Natural killer cell treated with Interleukin-12 subunit alpha and Interleukin-12 subunit beta and Interleukin-15 and Interleukin-18, amount 100 ng/mL, for 72 hours (primary cell): ENCODE measurements at regions not wholly inside any gene's neighbourhood (a gene's known extent, or its start where the extent isn't known, plus 50 kb on each side); places are given as distances from the start of the nearest gene placed in this dataset.

Experiments
- ATAC-seq, 2 donors: fragments of 150-1000 bp; cut with Tn5 transposase in 1 of 2; sonication (Bioruptor Pico), chemical (Tn5 transposase) in 1 of 2; 2 replicates each; pipeline ENCODE4 v1.10.0; 2021
- DNase-seq: peaks from one replicate; pipeline ENCODE4 v3.0.0; 2022; ENCODE audit warnings: low spot score
- H3K27ac Mint-ChIP-seq, 2 donors: 1 replicate in 1 of 2; 2 replicates in 1 of 2; pipeline ENCODE4 v1.8.0; 2022; ENCODE audit warnings: mixed read lengths in 2 of 2, mild to moderate bottlenecking in 1 of 2, moderate library complexity in 1 of 2
- H3K27me3 Mint-ChIP-seq, 2 donors: 1 replicate in 1 of 2; 2 replicates in 1 of 2; pipeline ENCODE4 v1.8.0; 2022; ENCODE audit warnings: mixed read lengths in 2 of 2
- H3K36me3 Mint-ChIP-seq: one replicate; pipeline ENCODE4 v1.8.0; 2022; ENCODE audit warnings: mixed read lengths
- H3K4me1 Mint-ChIP-seq, 2 donors: 1 replicate in 1 of 2; 2 replicates in 1 of 2; pipeline ENCODE4 v1.8.0; 2022; ENCODE audit warnings: low read depth in 2 of 2, mixed read lengths in 2 of 2, mild to moderate bottlenecking in 1 of 2
- H3K4me3 Mint-ChIP-seq: one replicate; pipeline ENCODE4 v1.8.0; 2022; ENCODE audit warnings: mixed read lengths
- H3K9me3 Mint-ChIP-seq: 2 replicates; pipeline ENCODE4 v1.8.0; 2022; ENCODE audit warnings: mixed read lengths

DNA sequence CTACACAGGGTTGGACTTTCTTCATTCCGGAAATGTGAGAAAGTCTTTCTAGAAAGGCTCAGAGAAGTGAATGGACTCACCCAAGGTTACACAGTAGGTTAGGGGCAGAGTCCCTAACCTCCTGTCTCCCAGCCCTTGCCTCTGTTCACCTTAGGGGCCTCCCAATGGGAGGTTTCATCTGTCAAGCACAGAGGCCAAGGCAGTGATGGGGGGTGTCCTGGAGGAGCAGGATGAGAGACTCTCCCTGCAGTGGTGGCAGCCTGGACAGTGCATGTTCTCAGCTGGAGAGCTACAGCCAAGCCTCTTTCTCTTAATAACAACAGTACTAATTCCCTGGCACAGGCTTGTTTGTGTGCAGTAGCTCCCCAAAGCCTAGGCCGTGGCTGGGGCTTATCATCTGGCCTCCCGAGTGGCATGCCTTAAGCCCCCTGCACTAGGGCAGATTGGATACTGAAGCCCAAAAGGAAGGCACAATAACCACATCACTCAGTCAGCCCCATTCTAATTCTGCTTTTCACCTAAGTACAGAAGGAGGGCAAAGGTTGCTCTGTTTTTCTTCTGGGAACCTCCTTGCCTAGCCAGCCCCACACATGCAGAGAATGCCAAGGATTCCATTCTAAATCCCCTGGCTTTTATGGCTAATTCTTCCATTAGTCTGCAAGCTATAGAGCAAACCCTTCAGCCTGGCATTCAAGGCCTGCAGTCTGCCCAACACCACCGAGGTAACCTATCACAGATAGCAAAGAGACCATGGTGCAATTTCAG, 50.2 kb upstream of the XPA start:
- Mint-ChIP-seq H3K27me3 (peaks cover 34 to 45% of the 10 kb centered on the region in 2 donors), H3K4me3 (no peak overlapping the region)
- DNase-seq, result no peak

DNA sequence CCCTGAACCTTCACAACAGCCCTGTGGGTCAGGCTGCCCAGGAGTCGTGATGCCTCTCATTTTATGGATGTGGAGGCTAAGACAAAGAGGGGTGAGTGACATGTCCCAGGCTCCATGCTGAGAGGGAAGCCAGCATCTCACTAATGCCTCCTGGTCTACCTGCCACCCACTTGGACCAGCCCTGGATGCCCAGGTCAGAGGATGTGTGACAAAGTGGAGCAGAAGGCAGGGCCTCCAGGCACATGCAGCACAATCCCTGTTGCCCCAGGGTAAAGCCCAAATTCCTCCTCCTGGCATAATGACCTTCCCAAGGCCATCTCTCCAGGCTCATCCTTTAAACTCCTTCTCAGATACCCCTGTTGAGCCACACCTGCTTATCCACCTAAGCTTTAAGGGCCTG, 51.4 kb upstream of the XPA start:
- ATAC-seq, result no peak
- no peak for DNase-seq
- Mint-ChIP-seq H3K36me3 (no peaks in the 10 kb centered on the region), H3K27me3 (peaks cover 32 to 43% of the 10 kb centered on the region in 2 donors), H3K4me3 (no peak overlapping the region), H3K4me1 (no peaks in the 10 kb centered on the region), H3K27ac (no peak overlapping the region), H3K9me3 (no peaks in the 10 kb centered on the region)

More for the DNA sequence above, 50.2 kb upstream of the XPA start:
- H3K36me3 Mint-ChIP-seq, result no peaks in the 10 kb centered on the region
- no peaks in the 10 kb centered on the region for H3K9me3 Mint-ChIP-seq
- no peak for ATAC-seq
- H3K27ac Mint-ChIP-seq, result no peak overlapping the region
- no peaks in the 10 kb centered on the region for H3K4me1 Mint-ChIP-seq

DNA sequence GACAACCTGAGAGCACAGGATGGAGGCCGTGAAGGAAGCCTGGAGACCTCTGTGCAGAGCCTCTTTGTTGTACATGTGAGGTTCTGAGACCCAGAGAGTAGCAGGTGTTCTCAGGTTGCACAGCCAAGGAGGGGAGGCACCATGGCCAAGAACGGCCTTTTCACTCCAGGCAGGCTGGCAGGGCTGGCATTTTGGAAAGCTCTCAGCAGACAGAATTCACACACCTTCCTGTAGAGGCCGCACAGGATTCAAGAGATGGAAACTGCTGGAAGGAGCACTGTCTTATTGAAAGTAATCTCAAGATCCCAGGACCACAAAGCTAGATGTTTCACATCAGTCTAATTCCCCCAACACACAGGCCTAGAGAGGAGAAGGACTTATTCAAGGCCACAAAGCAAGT, 52.8 kb upstream of the XPA start:
- ATAC-seq (no peak), DNase-seq (no peak)
- Mint-ChIP-seq H3K27me3 (peaks cover 23 to 34% of the 10 kb centered on the region in 2 donors), H3K36me3 (no peaks in the 10 kb centered on the region), H3K4me3 (no peak overlapping the region), H3K9me3 (no peaks in the 10 kb centered on the region), H3K4me1 (no peaks in the 10 kb centered on the region), H3K27ac (no peak overlapping the region)

DNA sequence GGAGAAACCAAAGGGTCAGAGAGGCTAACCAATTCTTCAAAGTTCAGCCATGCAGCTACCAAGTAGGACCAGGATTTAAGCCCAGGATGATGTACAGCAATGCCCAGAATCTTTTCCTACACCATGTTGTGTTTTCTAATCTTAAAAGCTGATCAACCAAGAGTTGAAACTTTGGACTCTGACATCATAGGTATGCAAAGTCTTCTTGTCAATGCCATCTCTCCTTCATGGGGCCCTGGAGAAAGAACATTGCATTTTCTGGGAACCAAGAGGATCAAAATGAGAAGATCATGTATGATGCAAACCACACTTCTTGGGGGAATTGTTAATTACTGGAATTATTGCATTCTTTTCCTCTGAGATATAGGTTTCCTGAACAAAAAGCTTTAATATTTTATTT, 54.4 kb upstream of the XPA start:
- ATAC-seq (no peak), DNase-seq (no peak)
- Mint-ChIP-seq H3K4me1 (no peaks in the 10 kb centered on the region), H3K36me3 (no peaks in the 10 kb centered on the region), H3K4me3 (no peak overlapping the region), H3K9me3 (no peaks in the 10 kb centered on the region), H3K27ac (no peak overlapping the region), H3K27me3 (peaks cover 18 to 26% of the 10 kb centered on the region in 2 donors)

DNA sequence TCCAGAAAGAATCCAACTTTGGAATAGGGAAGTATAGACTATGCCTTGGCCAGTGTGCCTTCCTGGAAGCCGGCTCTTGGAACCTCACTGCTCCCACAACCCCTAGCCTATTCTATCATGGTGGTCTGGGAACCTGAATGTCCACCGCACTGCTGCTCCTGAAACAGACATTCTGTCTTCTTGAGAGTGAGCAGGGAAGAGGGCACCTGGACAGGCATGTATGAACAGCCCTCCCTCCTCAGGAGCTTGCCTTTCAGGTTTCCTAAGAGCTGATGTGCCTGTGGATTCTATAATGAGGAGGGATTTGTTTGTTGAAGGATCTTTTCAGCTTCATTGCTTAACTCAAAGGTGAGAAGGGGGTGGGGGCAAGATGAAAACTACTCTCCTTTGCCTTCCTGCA, 55.1 kb upstream of the XPA start:
- Mint-ChIP-seq H3K9me3 (no peaks in the 10 kb centered on the region), H3K4me3 (no peak overlapping the region), H3K36me3 (no peaks in the 10 kb centered on the region), H3K27me3 (peaks cover 13 to 23% of the 10 kb centered on the region in 2 donors), H3K4me1 (no peaks in the 10 kb centered on the region), H3K27ac (no peak overlapping the region)
- DNase-seq (no peak), ATAC-seq (no peak)

DNA sequence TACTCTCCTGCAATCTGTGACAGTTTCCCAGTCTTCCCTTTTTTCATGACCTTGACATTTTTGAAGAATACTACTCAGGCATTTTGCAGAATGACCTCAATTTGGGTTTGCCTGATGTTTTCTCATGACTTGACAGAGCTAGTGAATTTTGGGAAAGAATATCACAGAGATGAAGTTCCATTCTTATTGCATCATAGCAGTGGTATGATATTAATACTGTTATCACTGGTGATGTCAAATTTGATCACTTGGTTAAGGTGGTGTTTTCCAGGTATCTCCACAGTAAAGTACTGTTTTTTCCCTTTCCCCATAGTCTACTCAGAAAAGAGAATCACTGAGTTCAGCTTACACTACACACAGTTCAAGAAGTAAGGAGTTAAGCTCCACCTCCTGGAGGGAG, 56.2 kb upstream of the XPA start:
- ATAC-seq (no peak), DNase-seq (no peak)
- Mint-ChIP-seq H3K27me3 (peaks cover 14 to 22% of the 10 kb centered on the region in 2 donors), H3K9me3 (no peaks in the 10 kb centered on the region), H3K27ac (no peak overlapping the region), H3K4me3 (no peak overlapping the region), H3K4me1 (no peaks in the 10 kb centered on the region), H3K36me3 (no peaks in the 10 kb centered on the region)

DNA sequence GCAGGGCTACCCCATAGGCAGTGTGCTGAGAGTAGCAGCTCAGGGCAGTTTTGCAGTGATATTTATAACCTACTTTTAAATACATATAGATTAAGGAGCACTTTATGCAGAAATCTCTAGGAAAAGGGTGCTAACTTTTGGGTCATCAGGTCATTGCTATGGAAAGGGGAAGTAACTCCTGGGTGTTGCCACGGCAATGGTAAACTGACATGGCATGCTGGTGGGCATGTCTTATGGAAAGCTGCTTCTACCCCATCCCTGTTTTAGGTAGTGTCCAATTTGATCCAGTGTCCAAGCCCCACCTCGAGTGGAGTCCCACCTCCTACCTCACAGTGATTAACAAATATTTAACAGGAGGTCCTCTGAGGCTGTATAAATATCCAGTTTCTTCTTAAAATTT, 56.8 kb upstream of the XPA start:
- DNase-seq (no peak), ATAC-seq (no peak)
- Mint-ChIP-seq H3K4me3 (no peak overlapping the region), H3K36me3 (no peaks in the 10 kb centered on the region), H3K4me1 (no peaks in the 10 kb centered on the region), H3K27ac (no peak overlapping the region), H3K9me3 (no peaks in the 10 kb centered on the region), H3K27me3 (peaks cover 16 to 26% of the 10 kb centered on the region in 2 donors)

DNA sequence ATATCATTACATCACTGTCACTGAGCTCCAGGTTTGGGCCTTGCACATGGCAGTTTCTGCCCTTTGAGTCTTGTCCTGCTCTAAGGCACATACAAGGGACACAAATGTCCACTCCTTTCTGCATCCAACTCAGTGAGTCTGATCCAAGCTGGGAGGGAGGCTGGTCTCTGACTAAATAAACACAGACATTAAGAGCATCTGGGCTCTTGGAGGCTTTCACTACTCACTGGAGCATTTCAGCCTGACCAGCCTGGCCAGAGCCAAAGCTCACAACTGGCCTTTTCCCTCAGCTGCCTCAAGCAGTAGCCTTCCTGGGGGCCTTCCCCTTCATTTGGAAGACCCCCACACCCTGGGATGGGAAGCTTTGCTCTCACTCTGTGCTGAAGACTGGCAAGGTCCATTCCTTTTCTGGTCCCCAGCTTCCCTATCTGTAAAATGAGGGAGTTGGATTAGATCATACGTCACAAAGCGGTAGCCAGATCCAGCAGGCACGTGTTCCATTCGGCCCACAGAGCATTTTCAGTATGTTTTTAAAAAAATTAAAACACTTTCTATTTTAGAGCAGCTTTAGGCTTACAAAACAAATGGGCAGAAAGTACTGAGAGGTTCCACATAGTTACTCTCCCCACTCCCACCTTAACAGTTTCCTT, 58.6 kb upstream of the XPA start:
- H3K4me3 Mint-ChIP-seq, result no peak overlapping the region
- ATAC-seq, result no peak
- no peaks in the 10 kb centered on the region for H3K9me3 Mint-ChIP-seq
- no peak overlapping the region for H3K27ac Mint-ChIP-seq
- no peaks in the 10 kb centered on the region for H3K4me1 Mint-ChIP-seq
- no peaks in the 10 kb centered on the region for H3K36me3 Mint-ChIP-seq
- DNase-seq, result no peak
- H3K27me3 Mint-ChIP-seq, result peaks cover 17 to 32% of the 10 kb centered on the region in 2 donors

DNA sequence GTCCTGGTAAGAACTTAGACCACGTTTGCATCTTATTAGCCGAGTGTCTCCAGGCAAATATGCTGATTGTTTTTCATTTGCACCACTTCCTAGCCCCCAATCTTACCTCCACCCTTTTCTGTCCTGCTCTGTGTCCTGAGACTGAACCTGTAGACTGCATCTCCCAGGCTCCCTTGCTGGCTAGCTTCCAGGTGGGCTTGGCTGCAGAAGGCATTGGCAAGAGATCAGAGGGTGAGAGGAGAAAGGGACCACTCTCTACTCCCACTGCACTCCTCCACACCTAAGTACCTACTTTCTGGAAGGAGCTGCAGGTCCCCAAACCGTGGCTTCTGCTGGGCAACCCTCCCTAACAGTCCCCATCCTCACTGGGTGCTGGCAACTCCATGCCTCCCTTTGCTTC, 59.9 kb upstream of the XPA start:
- Mint-ChIP-seq H3K9me3 (no peaks in the 10 kb centered on the region), H3K36me3 (no peaks in the 10 kb centered on the region), H3K4me1 (no peaks in the 10 kb centered on the region), H3K27ac (no peak overlapping the region), H3K27me3 (peaks cover 29 to 45% of the 10 kb centered on the region in 2 donors), H3K4me3 (no peak overlapping the region)
- no peak for ATAC-seq
- DNase-seq, result no peak

DNA sequence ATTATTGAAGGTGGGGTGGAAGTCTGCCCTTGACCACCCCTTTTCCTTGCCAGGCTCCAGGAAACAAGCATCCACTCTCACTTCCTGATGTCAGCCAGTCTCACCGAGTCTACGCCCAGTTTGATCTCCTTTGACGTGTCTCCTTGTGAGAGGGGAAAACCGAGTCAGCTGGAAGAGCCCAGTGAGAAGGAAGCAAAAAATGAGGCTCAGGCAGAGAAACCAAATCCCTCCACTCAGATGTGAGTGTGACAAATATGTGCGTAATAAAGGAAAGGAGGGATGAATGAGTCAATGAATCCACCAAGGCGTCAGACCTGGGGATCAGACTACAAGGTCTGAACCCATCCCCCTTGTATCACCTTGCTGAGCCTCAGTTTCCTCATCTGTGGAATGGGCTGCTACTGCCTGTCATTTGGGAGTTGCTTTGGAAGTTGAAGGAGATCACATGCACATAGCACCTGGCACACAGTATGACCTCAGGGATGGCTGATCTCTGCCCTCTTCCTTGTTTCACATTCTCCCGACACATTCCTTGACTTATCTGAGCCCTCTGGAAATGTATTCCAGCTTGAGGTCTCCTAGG, 61.3 kb upstream of the XPA start:
- DNase-seq (no peak), ATAC-seq (peak in 1 of 2 donors; percentile 17)
- no peak overlapping the region for H3K4me3 Mint-ChIP-seq
- no peaks in the 10 kb centered on the region for H3K4me1 Mint-ChIP-seq
- peaks cover 37 to 54% of the 10 kb centered on the region in 2 donors for H3K27me3 Mint-ChIP-seq
- no peaks in the 10 kb centered on the region for H3K9me3 Mint-ChIP-seq
- H3K27ac Mint-ChIP-seq, result no peak overlapping the region
- no peaks in the 10 kb centered on the region for H3K36me3 Mint-ChIP-seq

DNA sequence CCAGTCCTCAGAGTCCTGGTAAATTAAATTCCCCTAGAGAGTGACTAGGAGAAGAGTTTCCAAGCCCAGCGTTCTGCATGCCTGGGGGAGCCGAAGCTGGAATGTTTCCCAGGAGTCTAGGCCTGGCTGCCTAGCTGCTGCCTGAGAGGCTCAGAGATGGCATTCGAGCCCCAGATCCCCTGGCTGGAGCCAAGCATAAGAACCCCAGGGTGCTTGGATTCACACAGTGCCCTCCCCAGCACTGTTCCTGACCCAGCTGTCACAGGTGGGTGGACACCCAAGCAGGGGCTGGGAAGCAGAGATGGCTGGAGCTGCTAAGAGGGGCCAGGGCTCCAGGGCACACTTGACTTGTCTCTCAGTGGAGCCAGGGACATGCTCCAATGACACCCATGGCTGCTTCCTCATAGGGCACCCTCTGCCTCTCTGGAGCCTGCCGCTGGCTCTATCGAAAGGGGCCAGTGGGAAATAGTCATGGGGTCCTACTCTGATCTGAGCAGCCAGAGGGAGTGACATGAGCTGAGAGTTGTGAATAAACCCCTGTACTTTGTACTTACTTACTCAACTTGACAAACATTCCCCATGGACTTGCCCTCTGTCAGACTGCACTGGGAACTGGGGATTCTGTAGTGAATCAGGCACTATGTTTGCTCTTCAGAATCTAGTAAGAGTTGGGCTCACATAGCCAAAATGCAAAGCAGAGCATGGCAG, 62.6 kb upstream of the XPA start:
- Mint-ChIP-seq H3K36me3 (no peaks in the 10 kb centered on the region), H3K4me1 (no peaks in the 10 kb centered on the region), H3K27ac (no peak overlapping the region), H3K4me3 (no peak overlapping the region), H3K27me3 (peaks cover 35 to 52% of the 10 kb centered on the region in 2 donors), H3K9me3 (no peaks in the 10 kb centered on the region)
- no peak for DNase-seq
- peak in 1 of 2 donors; percentile 43 for ATAC-seq

DNA sequence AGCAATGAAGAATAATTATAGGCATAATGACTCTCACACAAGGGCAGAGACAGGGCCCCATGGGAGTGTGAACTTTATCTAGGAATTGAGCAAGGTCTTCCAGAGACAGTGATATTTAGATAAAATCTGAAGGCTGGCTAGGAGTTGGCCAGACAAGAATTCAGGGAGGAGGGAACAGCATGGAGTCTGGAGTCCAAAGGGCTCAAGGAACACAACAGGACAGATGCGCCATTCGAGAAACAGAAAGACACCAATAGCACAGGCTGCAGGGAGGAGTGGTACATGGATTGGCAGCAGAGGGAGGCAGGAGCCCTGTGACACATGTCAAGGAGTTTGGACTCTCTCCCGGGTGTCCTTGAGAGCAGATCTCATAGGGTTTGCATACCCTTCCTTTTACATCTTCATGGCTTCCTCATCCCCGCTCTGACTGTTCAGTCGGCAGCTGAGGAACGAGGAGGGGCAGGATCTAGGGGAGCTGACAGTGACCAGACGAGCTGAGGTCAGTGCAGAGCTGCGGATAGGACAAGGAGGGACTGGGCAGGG, 64.0 kb upstream of the XPA start:
- DNase-seq (no peak), ATAC-seq (no peak)
- H3K27ac Mint-ChIP-seq, result no peak overlapping the region
- H3K27me3 Mint-ChIP-seq, result peaks cover 33 to 52% of the 10 kb centered on the region in 2 donors
- H3K4me3 Mint-ChIP-seq, result no peak overlapping the region
- H3K9me3 Mint-ChIP-seq, result no peaks in the 10 kb centered on the region
- H3K36me3 Mint-ChIP-seq, result no peaks in the 10 kb centered on the region
- H3K4me1 Mint-ChIP-seq, result no peaks in the 10 kb centered on the region

DNA sequence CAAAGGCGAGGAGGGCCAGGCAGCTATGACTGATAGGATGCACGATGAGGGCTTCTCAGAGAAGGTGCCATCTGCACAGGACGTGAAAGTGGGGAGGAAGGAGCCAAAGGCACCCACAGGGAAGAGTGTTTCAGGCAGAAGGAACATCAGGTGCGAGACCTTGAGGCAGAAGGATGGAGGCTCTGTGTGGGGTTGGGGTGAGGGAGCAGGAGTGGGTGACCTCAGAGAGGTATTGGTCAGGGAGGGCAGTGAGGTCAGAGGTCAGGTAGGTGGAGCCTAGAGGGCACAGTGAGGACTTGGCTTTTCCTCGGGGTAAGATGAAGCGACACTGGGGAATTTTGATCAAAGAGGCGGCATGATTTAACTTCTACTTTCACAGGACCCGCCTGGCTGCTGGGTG, 64.7 kb upstream of the XPA start:
- DNase-seq, result no peak
- H3K36me3 Mint-ChIP-seq, result no peaks in the 10 kb centered on the region
- H3K4me3 Mint-ChIP-seq, result no peak overlapping the region
- H3K27me3 Mint-ChIP-seq, result peaks cover 36 to 52% of the 10 kb centered on the region in 2 donors
- H3K4me1 Mint-ChIP-seq, result no peaks in the 10 kb centered on the region
- no peaks in the 10 kb centered on the region for H3K9me3 Mint-ChIP-seq
- ATAC-seq, result no peak
- H3K27ac Mint-ChIP-seq, result no peak overlapping the region

DNA sequence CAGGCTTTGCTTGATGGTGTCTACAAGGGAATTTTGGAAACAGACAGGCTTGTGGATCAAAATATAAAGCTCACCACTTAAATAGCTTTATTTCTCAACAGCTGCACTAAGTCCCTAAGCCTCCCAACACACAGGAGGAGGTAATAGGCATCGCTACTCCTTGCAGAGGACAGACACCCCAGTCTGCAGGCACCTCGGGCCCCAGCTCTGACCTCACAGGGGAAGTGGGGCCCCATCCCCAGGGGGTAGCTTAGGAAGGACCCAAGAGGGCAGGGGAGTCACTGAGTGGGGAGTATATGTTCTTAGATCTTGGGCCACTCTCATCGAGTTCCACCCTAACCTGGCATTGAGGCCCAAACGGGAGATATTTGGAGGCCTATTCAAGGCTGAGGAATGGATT, 66.7 kb upstream of the XPA start:
- ATAC-seq, result no peak
- H3K4me3 Mint-ChIP-seq, result no peak overlapping the region
- peaks cover 32 to 44% of the 10 kb centered on the region in 2 donors for H3K27me3 Mint-ChIP-seq
- H3K36me3 Mint-ChIP-seq, result no peaks in the 10 kb centered on the region
- no peak for DNase-seq
- H3K9me3 Mint-ChIP-seq, result no peaks in the 10 kb centered on the region
- H3K27ac Mint-ChIP-seq, result no peak overlapping the region
- no peaks in the 10 kb centered on the region for H3K4me1 Mint-ChIP-seq
